ENCODE measurements at regions not wholly inside any gene's neighbourhood (a gene's known extent, or its start where the extent isn't known, plus 50 kb on each side); places are given as distances from the start of the nearest gene placed in this dataset.

DNA sequence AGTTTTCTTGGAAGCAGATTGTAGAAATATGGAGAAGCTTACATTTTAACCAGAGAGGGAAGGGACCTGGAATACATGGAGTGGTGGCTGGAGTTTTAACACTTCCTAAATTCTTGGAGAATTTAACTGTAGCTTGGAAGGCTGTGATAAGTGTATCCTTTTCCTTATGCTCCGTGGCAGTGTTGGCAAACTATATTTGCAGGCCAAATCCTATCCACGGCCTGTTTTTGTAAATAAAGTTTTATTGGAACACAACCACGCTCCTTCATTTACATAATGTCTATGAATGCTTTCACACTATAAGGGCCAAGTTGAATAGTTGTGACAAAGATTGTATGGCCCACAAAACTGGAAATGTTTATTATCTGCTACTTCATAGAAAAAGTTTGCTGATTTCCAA lies 110.6 kb upstream of the MIR17HG start:
- no peaks in the 10 kb centered on the region for H3K4me1 ChIP-seq (ENCODE audit: control insufficient read depth in 1 of 2, insufficient read depth in 2 of 2, low read length in 2 of 2)
- TF ChIP-seq CEBPB (IDR thresholded peaks at IDR 0.05; ENCODE audit: low read depth) (no peak), JUND (IDR thresholded peaks at IDR 0.05) (no peak), POLR2A (IDR thresholded peaks at IDR 0.05; ENCODE audit: borderline replicate concordance, extremely low read depth, insufficient read depth, insufficient read length) (no peak), SRF (IDR thresholded peaks at IDR 0.05; ENCODE audit: low read depth) (no peak)
- TF ChIP-seq, protein P1, sequence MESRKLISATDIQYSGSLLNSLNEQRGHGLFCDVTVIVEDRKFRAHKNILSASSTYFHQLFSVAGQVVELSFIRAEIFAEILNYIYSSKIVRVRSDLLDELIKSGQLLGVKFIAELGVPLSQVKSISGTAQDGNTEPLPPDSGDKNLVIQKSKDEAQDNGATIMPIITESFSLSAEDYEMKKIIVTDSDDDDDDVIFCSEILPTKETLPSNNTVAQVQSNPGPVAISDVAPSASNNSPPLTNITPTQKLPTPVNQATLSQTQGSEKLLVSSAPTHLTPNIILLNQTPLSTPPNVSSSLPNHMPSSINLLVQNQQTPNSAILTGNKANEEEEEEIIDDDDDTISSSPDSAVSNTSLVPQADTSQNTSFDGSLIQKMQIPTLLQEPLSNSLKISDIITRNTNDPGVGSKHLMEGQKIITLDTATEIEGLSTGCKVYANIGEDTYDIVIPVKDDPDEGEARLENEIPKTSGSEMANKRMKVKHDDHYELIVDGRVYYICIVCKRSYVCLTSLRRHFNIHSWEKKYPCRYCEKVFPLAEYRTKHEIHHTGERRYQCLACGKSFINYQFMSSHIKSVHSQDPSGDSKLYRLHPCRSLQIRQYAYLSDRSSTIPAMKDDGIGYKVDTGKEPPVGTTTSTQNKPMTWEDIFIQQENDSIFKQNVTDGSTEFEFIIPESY (IDR thresholded peaks at IDR 0.05; ENCODE audit: extremely low read depth, insufficient replicate concordance, low read length): no peak
- TF ChIP-seq, protein P2, sequence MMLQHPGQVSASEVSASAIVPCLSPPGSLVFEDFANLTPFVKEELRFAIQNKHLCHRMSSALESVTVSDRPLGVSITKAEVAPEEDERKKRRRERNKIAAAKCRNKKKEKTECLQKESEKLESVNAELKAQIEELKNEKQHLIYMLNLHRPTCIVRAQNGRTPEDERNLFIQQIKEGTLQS (IDR thresholded peaks at IDR 0.05): no peak
- TF ChIP-seq, protein P3, sequence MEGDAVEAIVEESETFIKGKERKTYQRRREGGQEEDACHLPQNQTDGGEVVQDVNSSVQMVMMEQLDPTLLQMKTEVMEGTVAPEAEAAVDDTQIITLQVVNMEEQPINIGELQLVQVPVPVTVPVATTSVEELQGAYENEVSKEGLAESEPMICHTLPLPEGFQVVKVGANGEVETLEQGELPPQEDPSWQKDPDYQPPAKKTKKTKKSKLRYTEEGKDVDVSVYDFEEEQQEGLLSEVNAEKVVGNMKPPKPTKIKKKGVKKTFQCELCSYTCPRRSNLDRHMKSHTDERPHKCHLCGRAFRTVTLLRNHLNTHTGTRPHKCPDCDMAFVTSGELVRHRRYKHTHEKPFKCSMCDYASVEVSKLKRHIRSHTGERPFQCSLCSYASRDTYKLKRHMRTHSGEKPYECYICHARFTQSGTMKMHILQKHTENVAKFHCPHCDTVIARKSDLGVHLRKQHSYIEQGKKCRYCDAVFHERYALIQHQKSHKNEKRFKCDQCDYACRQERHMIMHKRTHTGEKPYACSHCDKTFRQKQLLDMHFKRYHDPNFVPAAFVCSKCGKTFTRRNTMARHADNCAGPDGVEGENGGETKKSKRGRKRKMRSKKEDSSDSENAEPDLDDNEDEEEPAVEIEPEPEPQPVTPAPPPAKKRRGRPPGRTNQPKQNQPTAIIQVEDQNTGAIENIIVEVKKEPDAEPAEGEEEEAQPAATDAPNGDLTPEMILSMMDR (IDR thresholded peaks at IDR 0.05 in 2 of 3, conservative IDR thresholded peaks at IDR 0.05 in 1 of 3; ENCODE audit: borderline replicate concordance in 1 of 3, insufficient read depth in 1 of 3, low read depth in 2 of 3, low read length in 2 of 3): no peak
- TF ChIP-seq, protein P4, sequence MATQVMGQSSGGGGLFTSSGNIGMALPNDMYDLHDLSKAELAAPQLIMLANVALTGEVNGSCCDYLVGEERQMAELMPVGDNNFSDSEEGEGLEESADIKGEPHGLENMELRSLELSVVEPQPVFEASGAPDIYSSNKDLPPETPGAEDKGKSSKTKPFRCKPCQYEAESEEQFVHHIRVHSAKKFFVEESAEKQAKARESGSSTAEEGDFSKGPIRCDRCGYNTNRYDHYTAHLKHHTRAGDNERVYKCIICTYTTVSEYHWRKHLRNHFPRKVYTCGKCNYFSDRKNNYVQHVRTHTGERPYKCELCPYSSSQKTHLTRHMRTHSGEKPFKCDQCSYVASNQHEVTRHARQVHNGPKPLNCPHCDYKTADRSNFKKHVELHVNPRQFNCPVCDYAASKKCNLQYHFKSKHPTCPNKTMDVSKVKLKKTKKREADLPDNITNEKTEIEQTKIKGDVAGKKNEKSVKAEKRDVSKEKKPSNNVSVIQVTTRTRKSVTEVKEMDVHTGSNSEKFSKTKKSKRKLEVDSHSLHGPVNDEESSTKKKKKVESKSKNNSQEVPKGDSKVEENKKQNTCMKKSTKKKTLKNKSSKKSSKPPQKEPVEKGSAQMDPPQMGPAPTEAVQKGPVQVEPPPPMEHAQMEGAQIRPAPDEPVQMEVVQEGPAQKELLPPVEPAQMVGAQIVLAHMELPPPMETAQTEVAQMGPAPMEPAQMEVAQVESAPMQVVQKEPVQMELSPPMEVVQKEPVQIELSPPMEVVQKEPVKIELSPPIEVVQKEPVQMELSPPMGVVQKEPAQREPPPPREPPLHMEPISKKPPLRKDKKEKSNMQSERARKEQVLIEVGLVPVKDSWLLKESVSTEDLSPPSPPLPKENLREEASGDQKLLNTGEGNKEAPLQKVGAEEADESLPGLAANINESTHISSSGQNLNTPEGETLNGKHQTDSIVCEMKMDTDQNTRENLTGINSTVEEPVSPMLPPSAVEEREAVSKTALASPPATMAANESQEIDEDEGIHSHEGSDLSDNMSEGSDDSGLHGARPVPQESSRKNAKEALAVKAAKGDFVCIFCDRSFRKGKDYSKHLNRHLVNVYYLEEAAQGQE (IDR thresholded peaks at IDR 0.05; ENCODE audit: low read depth): no peak
- no peaks in the 10 kb centered on the region for H3K9me3 ChIP-seq (ENCODE audit: control insufficient read depth in 1 of 2, insufficient read depth in 1 of 2, low read depth in 1 of 2, low read length in 2 of 2)
- H3K27ac ChIP-seq (ENCODE audit: low read depth, low read length): no peak overlapping the region
- ChIA-PET RAD21 (ENCODE audit: low non-redundant PET in 1 of 2, low total read pairs in 2 of 2, uncharacterized antibody in 2 of 2, unreplicated experiment in 2 of 2) (no interaction called here), POLR2A (no interaction called here), CTCF (no interaction called here)
- no peak overlapping the region for H3K9ac ChIP-seq (ENCODE audit: low read length)
- H3K4me3 ChIP-seq (replicated peaks in 1 of 2; ENCODE audit: low read depth in 1 of 2, low read length in 2 of 2): no peak overlapping the region
- H4K20me1 ChIP-seq (ENCODE audit: insufficient read depth): no peaks in the 10 kb centered on the region
- H3K79me2 ChIP-seq (ENCODE audit: insufficient read depth, low read length): no peaks in the 10 kb centered on the region
- intact Hi-C loops (cut with micrococcal nuclease): no loop called here
- H3K27me3 ChIP-seq (ENCODE audit: insufficient read depth, low read length): no peaks in the 10 kb centered on the region
- DNase-seq (ENCODE audit: low read depth, low spot score): no peak
- no TSS peak for BruUV-seq (replicated peaks)
- no peaks in the 10 kb centered on the region for H3K36me3 ChIP-seq (ENCODE audit: control insufficient read depth in 1 of 2, insufficient read depth in 2 of 2, low read length in 2 of 2)
- no peak overlapping the region for H3K4me2 ChIP-seq (ENCODE audit: low read length)
- no peak overlapping the region for H2AFZ ChIP-seq (ENCODE audit: low read depth, low read length, poor library complexity, severe bottlenecking)
- H3K9me2 ChIP-seq (ENCODE audit: insufficient read depth): no peaks in the 10 kb centered on the region
- ATAC-seq: no peak

Measured in HCT116 (cell line).